ENCODE measurements at regions not wholly inside any gene's neighbourhood (a gene's known extent, or its start where the extent isn't known, plus 50 kb on each side); places are given as distances from the start of the nearest gene placed in this dataset.

GRCh38 chr1:4121293-4121684 is 221.2 kb upstream of the C1orf174 start:
- H3K4me3 Mint-ChIP-seq (ENCODE audit: unreplicated experiment), result no peak overlapping the region
- no peaks in the 10 kb centered on the region for H3K4me1 Mint-ChIP-seq (ENCODE audit: unreplicated experiment)
- no peak for DNase-seq (ENCODE audit: low spot score)
- no peak for TF ChIP-seq CTCF (IDR thresholded peaks at IDR 0.05; ENCODE audit: unreplicated experiment)
- peaks cover 20% of the 10 kb centered on the region for H3K9me3 Mint-ChIP-seq (ENCODE audit: unreplicated experiment)
- peaks cover 7% of the 10 kb centered on the region for H3K27me3 Mint-ChIP-seq (ENCODE audit: unreplicated experiment)
- no peak overlapping the region for H3K27ac Mint-ChIP-seq (ENCODE audit: unreplicated experiment)
- no peaks in the 10 kb centered on the region for H3K36me3 Mint-ChIP-seq (ENCODE audit: low read depth, unreplicated experiment)

- Mint-ChIP-seq H3K36me3 (ENCODE audit: low read depth, unreplicated experiment) (no peaks in the 10 kb centered on the region), H3K9me3 (ENCODE audit: unreplicated experiment) (peaks cover 21% of the 10 kb centered on the region), H3K4me1 (ENCODE audit: unreplicated experiment) (no peaks in the 10 kb centered on the region), H3K27me3 (ENCODE audit: unreplicated experiment) (peaks cover 8% of the 10 kb centered on the region), H3K27ac (ENCODE audit: unreplicated experiment) (no peak overlapping the region), H3K4me3 (ENCODE audit: unreplicated experiment) (no peak overlapping the region)
- no peak for DNase-seq (ENCODE audit: low spot score)
- TF ChIP-seq CTCF (IDR thresholded peaks at IDR 0.05; ENCODE audit: unreplicated experiment), result no peak
Measured at GRCh38 chr1:4121834-4122512, 221.9 kb upstream of the C1orf174 start.

- H3K36me3 Mint-ChIP-seq (ENCODE audit: low read depth, unreplicated experiment), result no peaks in the 10 kb centered on the region
- H3K27ac Mint-ChIP-seq (ENCODE audit: unreplicated experiment), result no peak overlapping the region
- no peak for TF ChIP-seq CTCF (IDR thresholded peaks at IDR 0.05; ENCODE audit: unreplicated experiment)
- no peak for DNase-seq (ENCODE audit: low spot score)
- no peak overlapping the region for H3K4me3 Mint-ChIP-seq (ENCODE audit: unreplicated experiment)
- H3K27me3 Mint-ChIP-seq (ENCODE audit: unreplicated experiment), result peaks cover 10% of the 10 kb centered on the region
- peaks cover 21% of the 10 kb centered on the region for H3K9me3 Mint-ChIP-seq (ENCODE audit: unreplicated experiment)
- H3K4me1 Mint-ChIP-seq (ENCODE audit: unreplicated experiment), result no peaks in the 10 kb centered on the region
Measured at GRCh38 chr1:4122513-4123160, 222.6 kb upstream of the C1orf174 start.

- H3K4me1 Mint-ChIP-seq (ENCODE audit: unreplicated experiment), result no peaks in the 10 kb centered on the region
- H3K27me3 Mint-ChIP-seq (ENCODE audit: unreplicated experiment), result peaks cover 9% of the 10 kb centered on the region
- DNase-seq (ENCODE audit: low spot score), result no peak
- no peak overlapping the region for H3K4me3 Mint-ChIP-seq (ENCODE audit: unreplicated experiment)
- H3K27ac Mint-ChIP-seq (ENCODE audit: unreplicated experiment), result no peak overlapping the region
- H3K36me3 Mint-ChIP-seq (ENCODE audit: low read depth, unreplicated experiment), result peaks cover 4% of the 10 kb centered on the region
- peaks cover 16% of the 10 kb centered on the region for H3K9me3 Mint-ChIP-seq (ENCODE audit: unreplicated experiment)
- TF ChIP-seq CTCF (IDR thresholded peaks at IDR 0.05; ENCODE audit: unreplicated experiment), result no peak
Measured at GRCh38 chr1:4124631-4125145, 224.6 kb upstream of the C1orf174 start.

- Mint-ChIP-seq H3K4me1 (ENCODE audit: unreplicated experiment) (no peaks in the 10 kb centered on the region), H3K27ac (ENCODE audit: unreplicated experiment) (no peak overlapping the region), H3K9me3 (ENCODE audit: unreplicated experiment) (peaks cover 9% of the 10 kb centered on the region), H3K4me3 (ENCODE audit: unreplicated experiment) (no peak overlapping the region), H3K27me3 (ENCODE audit: unreplicated experiment) (peaks cover 13% of the 10 kb centered on the region), H3K36me3 (ENCODE audit: low read depth, unreplicated experiment) (peaks cover 7% of the 10 kb centered on the region)
- no peak for TF ChIP-seq CTCF (IDR thresholded peaks at IDR 0.05; ENCODE audit: unreplicated experiment)
- no peak for DNase-seq (ENCODE audit: low spot score)
Measured at GRCh38 chr1:4126251-4126650, 226.2 kb upstream of the C1orf174 start.
